Fibroblast of villous mesenchyme (primary cell): ENCODE measurements at regions not wholly inside any gene's neighbourhood (a gene's known extent, or its start where the extent isn't known, plus 50 kb on each side); places are given as distances from the start of the nearest gene placed in this dataset.
A peak's percentile ranks its signal among the peaks of the same experiment; 100 is the strongest.

ENCODE experiments used
- DNase-seq: peaks from one replicate; pipeline ENCODE4 v3.0.0-alpha.2; 2010; ENCODE audit warnings: low read depth
- H3K4me3 ChIP-seq: 2 replicates; pipeline ENCODE4 v1.5.1; 2011; ENCODE audit warnings: low read depth, mild to moderate bottlenecking, low read length
- CTCF ChIP-seq: IDR thresholded peaks from 2 replicates; pipeline ENCODE4 v1.5.1; 2012; ENCODE audit warnings: low read depth, mild to moderate bottlenecking, low read length; ENCODE audit not compliant: insufficient read depth

- H3K4me3 ChIP-seq, result no peak overlapping the region
- DNase-seq, result no peak
- TF ChIP-seq CTCF, result no peak
Observed at GRCh38 chrX:39301036-39301435, 499.8 kb downstream of the MID1IP1 start.

GRCh38 chrX:39302838-39303237, 501.6 kb downstream of the MID1IP1 start:
- no peak overlapping the region for H3K4me3 ChIP-seq
- TF ChIP-seq CTCF, result no peak
- DNase-seq, result no peak

- no peak for DNase-seq
- TF ChIP-seq CTCF, result no peak
- H3K4me3 ChIP-seq, result no peak overlapping the region
Observed at GRCh38 chrX:39304746-39305145, 503.5 kb downstream of the MID1IP1 start.

GRCh38 chrX:39307488-39307887, 506.2 kb downstream of the MID1IP1 start:
- H3K4me3 ChIP-seq, result no peak overlapping the region
- DNase-seq, result no peak
- TF ChIP-seq CTCF, result no peak

- peak; percentile 18 for DNase-seq
- TF ChIP-seq CTCF, result no peak
- H3K4me3 ChIP-seq, result no peak overlapping the region
Observed at GRCh38 chrX:39308126-39308525, 506.9 kb downstream of the MID1IP1 start.

GRCh38 chrX:39309018-39309635, 507.9 kb downstream of the MID1IP1 start:
- H3K4me3 ChIP-seq, result no peak overlapping the region
- peak; percentile 66 for DNase-seq
- no peak for TF ChIP-seq CTCF

GRCh38 chrX:39309721-39310152, 508.5 kb downstream of the MID1IP1 start:
- TF ChIP-seq CTCF, result no peak
- peak; percentile 70 for DNase-seq
- H3K4me3 ChIP-seq, result no peak overlapping the region
